ENCODE measurements at regions not wholly inside any gene's neighbourhood (a gene's known extent, or its start where the extent isn't known, plus 50 kb on each side); places are given as distances from the start of the nearest gene placed in this dataset.

DNA sequence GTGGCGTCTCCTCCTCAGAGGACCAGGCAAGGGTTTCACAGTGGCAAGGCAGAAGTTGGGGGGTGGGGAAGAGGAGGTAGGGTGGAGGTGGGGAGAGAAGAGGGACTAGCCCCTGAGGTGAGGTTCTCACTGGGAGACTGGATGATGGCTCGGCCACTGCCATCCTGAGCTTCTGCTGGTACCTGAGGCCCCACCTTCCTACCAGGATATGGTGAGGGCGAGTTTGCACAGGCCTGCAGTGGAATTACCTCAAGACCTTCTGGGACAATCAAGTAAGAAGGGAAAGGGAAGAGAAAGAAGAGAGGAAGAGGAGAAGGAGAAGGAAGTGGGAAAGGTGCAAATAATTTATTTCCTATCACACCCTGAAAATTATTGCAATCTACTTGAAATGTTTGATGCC lies 111.8 kb upstream of the GDF10 start:
- no peak for DNase-seq
- no peaks in the 10 kb centered on the region for H3K27me3 ChIP-seq (replicated peaks in 1 of 7)
- H3K9me3 ChIP-seq = no peaks in the 10 kb centered on the region
- intact Hi-C loops (cut with DNase I; ENCODE audit: low total_unique reads) = no loop called here
- no peak overlapping the region for H3K27ac ChIP-seq
- no peaks in the 10 kb centered on the region for H3K4me1 ChIP-seq
- no peak overlapping the region for H3K4me3 ChIP-seq
- H3K36me3 ChIP-seq = no peaks in the 10 kb centered on the region
- WGBS, 5 donors = 75 to 93% (median 80%) methylated on average over 3 of the region's 3 CpGs
- TF ChIP-seq POLR2A (IDR thresholded peaks at IDR 0.05) (no peak), POLR2AphosphoS5 (IDR thresholded peaks at IDR 0.05) (no peak)
- TF ChIP-seq, protein P1, sequence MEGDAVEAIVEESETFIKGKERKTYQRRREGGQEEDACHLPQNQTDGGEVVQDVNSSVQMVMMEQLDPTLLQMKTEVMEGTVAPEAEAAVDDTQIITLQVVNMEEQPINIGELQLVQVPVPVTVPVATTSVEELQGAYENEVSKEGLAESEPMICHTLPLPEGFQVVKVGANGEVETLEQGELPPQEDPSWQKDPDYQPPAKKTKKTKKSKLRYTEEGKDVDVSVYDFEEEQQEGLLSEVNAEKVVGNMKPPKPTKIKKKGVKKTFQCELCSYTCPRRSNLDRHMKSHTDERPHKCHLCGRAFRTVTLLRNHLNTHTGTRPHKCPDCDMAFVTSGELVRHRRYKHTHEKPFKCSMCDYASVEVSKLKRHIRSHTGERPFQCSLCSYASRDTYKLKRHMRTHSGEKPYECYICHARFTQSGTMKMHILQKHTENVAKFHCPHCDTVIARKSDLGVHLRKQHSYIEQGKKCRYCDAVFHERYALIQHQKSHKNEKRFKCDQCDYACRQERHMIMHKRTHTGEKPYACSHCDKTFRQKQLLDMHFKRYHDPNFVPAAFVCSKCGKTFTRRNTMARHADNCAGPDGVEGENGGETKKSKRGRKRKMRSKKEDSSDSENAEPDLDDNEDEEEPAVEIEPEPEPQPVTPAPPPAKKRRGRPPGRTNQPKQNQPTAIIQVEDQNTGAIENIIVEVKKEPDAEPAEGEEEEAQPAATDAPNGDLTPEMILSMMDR (IDR thresholded peaks at IDR 0.05 in 8 of 11, conservative IDR thresholded peaks at IDR 0.05 in 3 of 11) = no peak

GRCh38 chr10:47189802-47190201 lies 110.2 kb upstream of the GDF10 start:
- TF ChIP-seq POLR2A (IDR thresholded peaks at IDR 0.05) = no peak
- TF ChIP-seq, protein P1 (IDR thresholded peaks at IDR 0.05 in 8 of 11, conservative IDR thresholded peaks at IDR 0.05 in 3 of 11) = no peak
- no peak for TF ChIP-seq POLR2AphosphoS5 (IDR thresholded peaks at IDR 0.05)
- no peaks in the 10 kb centered on the region for H3K4me1 ChIP-seq
- no peak for DNase-seq
- H3K27me3 ChIP-seq (replicated peaks in 1 of 7) = no peaks in the 10 kb centered on the region
- no peaks in the 10 kb centered on the region for H3K36me3 ChIP-seq
- intact Hi-C loops (cut with DNase I; ENCODE audit: low total_unique reads) = no loop called here
- H3K4me3 ChIP-seq = no peak overlapping the region
- H3K27ac ChIP-seq = no peak overlapping the region
- WGBS, 5 donors = 70 to 86% (median 83%) methylated on average over 3 to 6 of the region's 6 CpGs
- H3K9me3 ChIP-seq = no peaks in the 10 kb centered on the region

GRCh38 chr10:47190301-47190700 lies 109.7 kb upstream of the GDF10 start:
- Histone ChIP-seq H3K4me1 (no peaks in the 10 kb centered on the region), H3K36me3 (no peaks in the 10 kb centered on the region), H3K27me3 (replicated peaks in 1 of 7) (no peaks in the 10 kb centered on the region), H3K27ac (no peak overlapping the region), H3K9me3 (no peaks in the 10 kb centered on the region), H3K4me3 (no peak overlapping the region)
- DNase-seq = no peak
- 77 to 91% (median 80%) methylated on average over 5 of the region's 5 CpGs for WGBS, 5 donors
- intact Hi-C loops (cut with DNase I; ENCODE audit: low total_unique reads) = no loop called here
- TF ChIP-seq POLR2A (IDR thresholded peaks at IDR 0.05) = no peak
- no peak for TF ChIP-seq POLR2AphosphoS5 (IDR thresholded peaks at IDR 0.05)
- TF ChIP-seq, protein P1 (IDR thresholded peaks at IDR 0.05 in 8 of 11, conservative IDR thresholded peaks at IDR 0.05 in 3 of 11) = no peak

GRCh38 chr10:47190802-47191450 lies 109.1 kb upstream of the GDF10 start:
- TF ChIP-seq POLR2AphosphoS5 (IDR thresholded peaks at IDR 0.05) (no peak), POLR2A (IDR thresholded peaks at IDR 0.05) (no peak)
- TF ChIP-seq, protein P1 (IDR thresholded peaks at IDR 0.05 in 8 of 11, conservative IDR thresholded peaks at IDR 0.05 in 3 of 11) = no peak
- H3K4me3 ChIP-seq = no peak overlapping the region
- intact Hi-C loops (cut with DNase I; ENCODE audit: low total_unique reads) = no loop called here
- H3K27ac ChIP-seq = no peak overlapping the region
- H3K27me3 ChIP-seq (replicated peaks in 1 of 7) = no peaks in the 10 kb centered on the region
- no peaks in the 10 kb centered on the region for H3K36me3 ChIP-seq
- no peak for DNase-seq
- 86 to 100% (median 91%) methylated on average over 5 of the region's 5 CpGs for WGBS, 5 donors
- no peaks in the 10 kb centered on the region for H3K9me3 ChIP-seq
- no peaks in the 10 kb centered on the region for H3K4me1 ChIP-seq

Data from spleen (tissue), 11 donors.